SK-N-MC (cell line): ENCODE measurements at regions not wholly inside any gene's neighbourhood (a gene's known extent, or its start where the extent isn't known, plus 50 kb on each side); places are given as distances from the start of the nearest gene placed in this dataset.

Experiments
- EZH2 ChIP-seq: fragments of 200-600 bp; sonication (generic); IDR thresholded peaks from one replicate; pipeline ENCODE4 v1.6.1; 2017; ENCODE audit warnings: antibody characterized with exemption
- POLR2AphosphoS5 ChIP-seq: IDR thresholded peaks from 2 replicates; pipeline ENCODE4 v1.6.1; 2012; ENCODE audit warnings: mild to moderate bottlenecking, low read depth, low read length, borderline replicate concordance

- TF ChIP-seq POLR2AphosphoS5 (no peak), EZH2 (no peak)
Observed at GRCh38 chr9:31323726-31324444, 1060.6 kb upstream of the ACO1 start.
